ENCODE measurements at regions not wholly inside any gene's neighbourhood (a gene's known extent, or its start where the extent isn't known, plus 50 kb on each side); places are given as distances from the start of the nearest gene placed in this dataset.

- DNase-seq = no peak
Measured at GRCh38 chr7:25864943-25865751, 286.9 kb upstream of the NFE2L3 start.

- no peak for DNase-seq
Measured at GRCh38 chr7:25868509-25868908, 283.5 kb upstream of the NFE2L3 start.

GRCh38 chr7:25870574-25870973 is 281.4 kb upstream of the NFE2L3 start:
- no peak for DNase-seq

- DNase-seq = no peak
Measured at GRCh38 chr7:25876092-25876491, 275.9 kb upstream of the NFE2L3 start.

- DNase-seq = no peak
Measured at GRCh38 chr7:25877802-25878789, 273.9 kb upstream of the NFE2L3 start.

GRCh38 chr7:25879799-25880198 is 272.2 kb upstream of the NFE2L3 start:
- DNase-seq = no peak

- no peak for DNase-seq
Measured at GRCh38 chr7:25881317-25882037, 270.5 kb upstream of the NFE2L3 start.

GRCh38 chr7:25882151-25882773 is 269.7 kb upstream of the NFE2L3 start:
- no peak for DNase-seq

- no peak for DNase-seq
Measured at GRCh38 chr7:25884265-25884828, 267.7 kb upstream of the NFE2L3 start.

- DNase-seq = no peak
Measured at GRCh38 chr7:25885057-25885576, 266.9 kb upstream of the NFE2L3 start.

GRCh38 chr7:25886387-25887240 is 265.4 kb upstream of the NFE2L3 start:
- no peak for DNase-seq

- no peak for DNase-seq
Measured at GRCh38 chr7:25887266-25887665, 264.7 kb upstream of the NFE2L3 start.

- no peak for DNase-seq
Measured at GRCh38 chr7:25887795-25888559, 264.0 kb upstream of the NFE2L3 start.

- no peak for DNase-seq
Measured at GRCh38 chr7:25889765-25890164, 262.2 kb upstream of the NFE2L3 start.

- DNase-seq = no peak
Measured at GRCh38 chr7:25891591-25891990, 260.4 kb upstream of the NFE2L3 start.

GRCh38 chr7:25893436-25893835 is 258.6 kb upstream of the NFE2L3 start:
- no peak for DNase-seq

GRCh38 chr7:25894002-25894901 is 257.7 kb upstream of the NFE2L3 start:
- DNase-seq = no peak

GRCh38 chr7:25894902-25895791 is 256.9 kb upstream of the NFE2L3 start:
- peak; percentile 30 for DNase-seq

All from activated gamma-delta T cell (primary cell).